ENCODE measurements at regions not wholly inside any gene's neighbourhood (a gene's known extent, or its start where the extent isn't known, plus 50 kb on each side); places are given as distances from the start of the nearest gene placed in this dataset.
A peak's percentile ranks its signal among the peaks of the same experiment; 100 is the strongest.

DNA sequence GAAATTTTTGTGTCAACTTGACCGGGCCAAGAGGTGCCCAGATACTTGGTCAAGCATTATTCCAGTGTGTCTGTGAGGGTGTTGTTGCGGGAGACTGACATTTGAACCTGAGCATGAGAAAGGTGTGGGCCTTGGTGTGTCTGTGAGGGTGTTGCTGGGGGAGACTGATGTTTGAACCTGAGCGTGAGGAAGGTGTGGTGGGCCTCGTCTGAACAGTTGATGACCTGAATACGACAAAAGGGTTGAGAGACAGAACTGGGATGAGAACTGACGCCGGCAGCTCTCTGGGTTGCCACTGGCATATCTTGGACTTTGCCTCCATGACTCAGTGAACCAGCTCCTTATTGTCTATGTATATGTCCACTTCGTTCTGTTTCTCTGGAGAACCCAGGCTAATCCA is 240.5 kb downstream of the ERMARD start:
- no peak overlapping the region for H3K4me3 ChIP-seq (ENCODE audit: low read length)
- H3K4me2 ChIP-seq (ENCODE audit: low read length) = no peak overlapping the region
- TF ChIP-seq EZH2phosphoT487 (IDR thresholded peaks at IDR 0.05; ENCODE audit: borderline replicate concordance, low read length) (no peak), CTCF (IDR thresholded peaks at IDR 0.05; ENCODE audit: low read depth, low read length, poor library complexity, severe bottlenecking) (no peak)
- peaks cover 36% of the 10 kb centered on the region for H3K4me1 ChIP-seq (ENCODE audit: control insufficient read depth, low read length)
- no peaks in the 10 kb centered on the region for H3K9me2 ChIP-seq (replicated peaks; ENCODE audit: control insufficient read depth, low read length)
- no peaks in the 10 kb centered on the region for H3K27me3 ChIP-seq (ENCODE audit: control insufficient read depth, low read length)
- no peak overlapping the region for H3K27ac ChIP-seq (ENCODE audit: low read depth, low read length)
- no peaks in the 10 kb centered on the region for H3K36me3 ChIP-seq (ENCODE audit: control insufficient read depth, low read length)
- no peaks in the 10 kb centered on the region for H4K20me1 ChIP-seq (ENCODE audit: control insufficient read depth, insufficient read depth, low read depth, low read length)
- H3K9me3 ChIP-seq (ENCODE audit: control insufficient read depth, insufficient read depth, low read length) = no peaks in the 10 kb centered on the region; the same call in 1 of the 2 replicates
- H3F3A ChIP-seq (ENCODE audit: control insufficient read depth, insufficient read depth) = no peaks in the 10 kb centered on the region
- no peaks in the 10 kb centered on the region for H3K79me2 ChIP-seq (ENCODE audit: control insufficient read depth, low read length)

DNA sequence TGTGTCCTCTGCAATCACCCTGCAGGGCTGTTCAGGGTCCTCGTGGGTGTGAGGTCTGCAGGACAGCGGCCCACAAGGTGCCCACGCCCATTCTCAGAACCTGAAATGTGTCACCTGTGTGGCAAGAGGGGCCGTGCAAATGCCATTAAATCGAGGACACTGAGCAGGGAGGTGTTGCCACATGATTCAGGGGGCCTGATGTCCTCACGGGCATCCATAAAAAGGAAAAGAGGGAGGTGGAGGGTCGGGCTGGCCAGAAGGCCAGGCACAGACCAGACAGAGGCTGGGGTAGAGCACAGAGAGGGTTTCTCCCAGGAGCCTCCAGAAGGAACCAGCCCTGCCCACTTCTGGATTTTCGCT is 239.6 kb downstream of the ERMARD start:
- Histone ChIP-seq H3K9me3 (ENCODE audit: control insufficient read depth, insufficient read depth, low read length) (no peaks in the 10 kb centered on the region), H3K4me1 (ENCODE audit: control insufficient read depth, low read length) (peaks cover 36% of the 10 kb centered on the region), H4K20me1 (ENCODE audit: control insufficient read depth, insufficient read depth, low read depth, low read length) (no peaks in the 10 kb centered on the region), H3K9me2 (replicated peaks; ENCODE audit: control insufficient read depth, low read length) (no peaks in the 10 kb centered on the region), H3F3A (ENCODE audit: control insufficient read depth, insufficient read depth) (no peaks in the 10 kb centered on the region), H3K4me2 (ENCODE audit: low read length) (no peak overlapping the region), H3K79me2 (ENCODE audit: control insufficient read depth, low read length) (no peaks in the 10 kb centered on the region), H3K27me3 (ENCODE audit: control insufficient read depth, low read length) (no peaks in the 10 kb centered on the region), H3K36me3 (ENCODE audit: control insufficient read depth, low read length) (no peaks in the 10 kb centered on the region), H3K4me3 (ENCODE audit: low read length) (no peak overlapping the region), H3K27ac (ENCODE audit: low read depth, low read length) (no peak overlapping the region)
- TF ChIP-seq EZH2phosphoT487 (IDR thresholded peaks at IDR 0.05; ENCODE audit: borderline replicate concordance, low read length) = no peak
- TF ChIP-seq CTCF (IDR thresholded peaks at IDR 0.05; ENCODE audit: low read depth, low read length, poor library complexity, severe bottlenecking) = no peak

- H3K9me2 ChIP-seq (replicated peaks; ENCODE audit: control insufficient read depth, low read length) = no peaks in the 10 kb centered on the region
- no peaks in the 10 kb centered on the region for H3K36me3 ChIP-seq (ENCODE audit: control insufficient read depth, low read length)
- no peaks in the 10 kb centered on the region for H3K79me2 ChIP-seq (ENCODE audit: control insufficient read depth, low read length)
- H4K20me1 ChIP-seq (ENCODE audit: control insufficient read depth, insufficient read depth, low read depth, low read length) = no peaks in the 10 kb centered on the region
- no peaks in the 10 kb centered on the region for H3F3A ChIP-seq (ENCODE audit: control insufficient read depth, insufficient read depth)
- H3K9me3 ChIP-seq (ENCODE audit: control insufficient read depth, insufficient read depth, low read length) = no peaks in the 10 kb centered on the region
- peaks cover 36% of the 10 kb centered on the region for H3K4me1 ChIP-seq (ENCODE audit: control insufficient read depth, low read length)
- H3K27ac ChIP-seq (ENCODE audit: low read depth, low read length) = peak overlapping the region; percentile 55
- H3K27me3 ChIP-seq (ENCODE audit: control insufficient read depth, low read length) = no peaks in the 10 kb centered on the region
- peak overlapping the region; percentile 72 for H3K4me2 ChIP-seq (ENCODE audit: low read length)
- H3K4me3 ChIP-seq (ENCODE audit: low read length) = peak overlapping the region; percentile 57
- TF ChIP-seq CTCF (IDR thresholded peaks at IDR 0.05; ENCODE audit: low read depth, low read length, poor library complexity, severe bottlenecking) (peak; percentile 50), EZH2phosphoT487 (IDR thresholded peaks at IDR 0.05; ENCODE audit: borderline replicate concordance, low read length) (no peak)
Observed at GRCh38 chr6:169990095-169991030, 238.9 kb downstream of the ERMARD start.
